Activated naive CD4-positive, alpha-beta T cell treated with anti-CD3 and anti-CD28 coated beads, Interleukin-2, amount 50 U/mL, for 16 hours (primary cell): ENCODE measurements at regions not wholly inside any gene's neighbourhood (a gene's known extent, or its start where the extent isn't known, plus 50 kb on each side); places are given as distances from the start of the nearest gene placed in this dataset.

Experiments
- DNase-seq: peaks from one replicate; pipeline ENCODE4 v3.0.0-alpha.2; 2020

- no peak for DNase-seq
Observed at GRCh38 chr10:1829712-1830111, 92.4 kb upstream of the ADARB2 start.

GRCh38 chr10:1824928-1825327, 87.6 kb upstream of the ADARB2 start:
- no peak for DNase-seq

- no peak for DNase-seq
Observed at GRCh38 chr10:1814556-1814955, 77.2 kb upstream of the ADARB2 start.

GRCh38 chr10:1809139-1809741, 71.9 kb upstream of the ADARB2 start:
- no peak for DNase-seq

GRCh38 chr10:1807924-1808323, 70.6 kb upstream of the ADARB2 start:
- no peak for DNase-seq

- DNase-seq = no peak
Observed at GRCh38 chr10:1807196-1807595, 69.9 kb upstream of the ADARB2 start.

- DNase-seq = no peak
Observed at GRCh38 chr10:1802413-1802812, 65.1 kb upstream of the ADARB2 start.

GRCh38 chr10:1788401-1788800, 51.1 kb upstream of the ADARB2 start:
- no peak for DNase-seq
